Transverse colon (tissue), 4 donors: ENCODE measurements at regions not wholly inside any gene's neighbourhood (a gene's known extent, or its start where the extent isn't known, plus 50 kb on each side); places are given as distances from the start of the nearest gene placed in this dataset.

Source experiments
- DNase-seq: peaks from one replicate; pipeline ENCODE4 v3.0.0-alpha.2; 2019
- H3K27ac ChIP-seq, 4 donors: fragments of 200-600 bp; sonication (generic); 2 replicates each; pipeline ENCODE4 v1.5.1; 2016 to 2018; ENCODE audit warnings: inconsistent platforms in 4 of 4
- H3K27me3 ChIP-seq: fragments of 200-600 bp; sonication (generic); 2 replicates; pipeline ENCODE4 v1.5.1; 2017; ENCODE audit warnings: inconsistent platforms
- H3K36me3 ChIP-seq, 4 donors: fragments of 200-600 bp; sonication (generic); 2 replicates each; pipeline ENCODE4 v1.5.1; 2017 to 2019; ENCODE audit warnings: inconsistent platforms in 4 of 4
- H3K4me1 ChIP-seq, 4 donors: fragments of 200-600 bp; sonication (generic); 2 replicates each; pipeline ENCODE4 v1.5.1; 2017 to 2020; ENCODE audit warnings: inconsistent platforms in 4 of 4
- H3K4me3 ChIP-seq, 4 donors: fragments of 200-600 bp; sonication (generic); 1 replicate in 1 of 4; 2 replicates in 3 of 4; pipeline versions ENCODE4 v1.5.1 to v1.6.1; 2017 to 2019; ENCODE audit warnings: inconsistent platforms in 4 of 4
- H3K9me3 ChIP-seq, 2 donors: fragments of 200-600 bp; sonication (generic); 2 replicates each; pipeline ENCODE4 v1.5.1; 2017 to 2019; ENCODE audit warnings: inconsistent platforms in 2 of 2
- CTCF ChIP-seq, 5 experiments: fragments of 200-600 bp in 3 of 5; fragments of 450-650 bp in 2 of 5; sonication (generic) in 3 of 5; IDR thresholded peaks; 1 replicate in 2 of 5; 2 replicates in 3 of 5; pipeline ENCODE4 v1.5.1; 2016 to 2017; ENCODE audit warnings: antibody characterized with exemption in 5 of 5, inconsistent platforms in 3 of 5, mild to moderate bottlenecking in 2 of 5, moderate library complexity in 1 of 5
- EP300 ChIP-seq: sonication (generic); formaldehyde crosslinking; IDR thresholded peaks from one replicate; pipeline ENCODE4 v1.6.1; 2017; ENCODE audit warnings: antibody characterized with exemption, low read depth
- POLR2A ChIP-seq: fragments of 450-650 bp; IDR thresholded peaks from one replicate; pipeline ENCODE4 v1.6.1; 2016; ENCODE audit warnings: antibody characterized with exemption, mild to moderate bottlenecking, moderate library complexity
- POLR2AphosphoS5 ChIP-seq, 3 donors: sonication (generic); formaldehyde crosslinking; IDR thresholded peaks; one replicate each; pipeline ENCODE4 v1.6.1; 2016; ENCODE audit warnings: antibody characterized with exemption in 3 of 3
- WGBS, 2 donors: methylation state at CpG; one replicate each; pipeline ENCODE4 v1.1.5; 2018; ENCODE audit warnings: low coverage in 1 of 2; 5-methylcytosine and 5-hydroxymethylcytosine counted together
- in situ Hi-C, 4 donors: fragments of 200-750 bp; cut with MboI; loops; one replicate each; pipeline versions ENCODE4 v1.15.0 to v1.15.1; 2017; ENCODE audit warnings: low sequenced_read_pairs in 3 of 4, low pct_ligation_motif_present in 1 of 4, low pct_unique_long_range_greater_than_20kb in 1 of 4
- intact Hi-C: fragments of 100-400 bp; cut with DNase I; formaldehyde crosslinking; loops from one replicate; pipeline ENCODE4 v1.15.1; 2023; ENCODE audit warnings: low total_unique reads

DNA sequence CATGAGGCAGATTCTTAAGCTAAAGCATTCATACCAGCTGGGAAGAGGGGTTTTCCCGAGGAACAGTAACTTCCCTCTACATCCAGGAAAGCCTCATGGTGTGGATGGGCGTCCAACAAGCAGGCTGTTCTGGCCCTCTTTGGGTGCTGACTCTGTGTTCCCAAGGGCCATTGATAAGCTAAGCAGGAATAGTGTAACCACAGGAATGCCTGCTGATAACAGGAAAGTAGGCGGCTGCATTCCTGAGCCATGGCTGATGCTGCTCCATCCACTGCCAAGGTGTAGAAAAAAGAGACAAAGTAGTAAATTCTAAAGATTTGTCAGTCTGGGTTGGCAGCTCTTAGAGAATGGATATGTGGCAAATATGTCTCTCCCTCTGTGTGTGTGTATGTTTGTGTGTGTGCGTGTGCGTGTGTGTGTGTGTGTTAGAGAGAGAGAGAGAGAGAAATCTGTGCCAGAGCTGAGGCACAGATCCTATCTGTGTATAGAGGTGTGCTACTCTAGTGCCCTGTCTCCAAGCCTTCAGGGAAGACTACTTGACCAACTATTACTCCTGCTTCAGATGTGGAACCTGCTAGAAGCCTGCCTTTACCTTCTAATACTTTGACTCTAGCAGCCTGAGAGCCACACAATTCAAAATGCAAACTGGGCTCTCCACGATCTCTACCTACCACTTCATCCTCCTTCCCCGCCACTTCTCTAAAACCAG lies 353.1 kb upstream of the NR3C2 start:
- Histone ChIP-seq H3K36me3 (no peaks in the 10 kb centered on the region), H3K27me3 (no peaks in the 10 kb centered on the region), H3K4me3 (no peak overlapping the region), H3K27ac (no peak overlapping the region), H3K9me3 (no peaks in the 10 kb centered on the region), H3K4me1 (no peaks in the 10 kb centered on the region)
- intact Hi-C loops (no loop called here), in situ Hi-C loops (no loop called here)
- TF ChIP-seq CTCF (IDR thresholded peaks at IDR 0.05) (no peak), EP300 (no peak), POLR2A (no peak), POLR2AphosphoS5 (IDR thresholded peaks at IDR 0.05) (no peak)
- DNase-seq: no peak
- WGBS, 2 donors: 83 to 100% methylated on average over 2 to 7 of the region's 7 CpGs

- H3K27ac ChIP-seq: no peak overlapping the region
- intact Hi-C loops (loop anchor here (5.0 kb wide), 1 partner anchor 1976 kb away; no protein-coding TSS in a partner anchor), in situ Hi-C loops (no loop called here)
- WGBS, 2 donors: 85 to 86% methylated on average over 1 to 2 of the region's 2 CpGs
- DNase-seq: no peak
- peaks cover 0 to 4% (median 1%) of the 10 kb centered on the region in 4 donors for H3K4me1 ChIP-seq
- no peaks in the 10 kb centered on the region for H3K9me3 ChIP-seq
- H3K36me3 ChIP-seq: no peaks in the 10 kb centered on the region
- H3K4me3 ChIP-seq: no peak overlapping the region
- no peak for TF ChIP-seq CTCF (IDR thresholded peaks at IDR 0.05)
- TF ChIP-seq POLR2AphosphoS5 (IDR thresholded peaks at IDR 0.05): no peak
- TF ChIP-seq POLR2A: no peak
- TF ChIP-seq EP300: no peak
- no peaks in the 10 kb centered on the region for H3K27me3 ChIP-seq
Observed at GRCh38 chr4:148793221-148793620, 351.0 kb upstream of the NR3C2 start.

GRCh38 chr4:148790691-148791090 lies 348.5 kb upstream of the NR3C2 start:
- Histone ChIP-seq H3K9me3 (no peaks in the 10 kb centered on the region), H3K27me3 (no peaks in the 10 kb centered on the region), H3K27ac (no peak overlapping the region), H3K4me3 (no peak overlapping the region), H3K36me3 (no peaks in the 10 kb centered on the region), H3K4me1 (peaks cover 4 to 28% (median 9%) of the 10 kb centered on the region in 4 donors)
- intact Hi-C loops: loop anchor here (5.0 kb wide), 1 partner anchor 1973 kb away; no protein-coding TSS in a partner anchor
- WGBS, 2 donors: 83 to 90% methylated on average over 3 to 5 of the region's 5 CpGs
- in situ Hi-C loops: no loop called here
- DNase-seq: no peak
- TF ChIP-seq POLR2AphosphoS5 (IDR thresholded peaks at IDR 0.05): no peak
- TF ChIP-seq EP300: no peak
- TF ChIP-seq POLR2A: no peak
- no peak for TF ChIP-seq CTCF (IDR thresholded peaks at IDR 0.05)

GRCh38 chr4:148790246-148790645 lies 348.0 kb upstream of the NR3C2 start:
- 89 to 100% methylated on average over 4 to 5 of the region's 5 CpGs for WGBS, 2 donors
- Histone ChIP-seq H3K27me3 (no peaks in the 10 kb centered on the region), H3K4me3 (no peak overlapping the region), H3K9me3 (no peaks in the 10 kb centered on the region), H3K4me1 (peaks cover 4 to 28% (median 9%) of the 10 kb centered on the region in 4 donors), H3K27ac (no peak overlapping the region), H3K36me3 (no peaks in the 10 kb centered on the region)
- intact Hi-C loops: loop anchor here (5.0 kb wide), 1 partner anchor 1973 kb away; no protein-coding TSS in a partner anchor
- no peak for DNase-seq
- TF ChIP-seq CTCF (IDR thresholded peaks at IDR 0.05): no peak
- no peak for TF ChIP-seq POLR2A
- TF ChIP-seq EP300: no peak
- TF ChIP-seq POLR2AphosphoS5 (IDR thresholded peaks at IDR 0.05): no peak
- in situ Hi-C loops: no loop called here
